ENCODE measurements at regions not wholly inside any gene's neighbourhood (a gene's known extent, or its start where the extent isn't known, plus 50 kb on each side); places are given as distances from the start of the nearest gene placed in this dataset.

GRCh38 chr9:13596383-13596970 is 317.0 kb upstream of the MPDZ start:
- DNase-seq (ENCODE audit: low read depth in 2 of 2) = no peak

- no peak for DNase-seq (ENCODE audit: low read depth in 2 of 2)
Measured at GRCh38 chr9:13590996-13591395, 311.5 kb upstream of the MPDZ start.

GRCh38 chr9:13589034-13589737 is 309.7 kb upstream of the MPDZ start:
- no peak for DNase-seq (ENCODE audit: low read depth in 2 of 2)

GRCh38 chr9:13588151-13589033 is 308.9 kb upstream of the MPDZ start:
- no peak for DNase-seq (ENCODE audit: low read depth in 2 of 2)

GRCh38 chr9:13587571-13587970 is 308.1 kb upstream of the MPDZ start:
- no peak for DNase-seq (ENCODE audit: low read depth in 2 of 2)

- no peak for DNase-seq (ENCODE audit: low read depth in 2 of 2)
Measured at GRCh38 chr9:13586587-13587374, 307.3 kb upstream of the MPDZ start.

- DNase-seq (ENCODE audit: low read depth in 2 of 2) = no peak
Measured at GRCh38 chr9:13580760-13581159, 301.3 kb upstream of the MPDZ start.

GRCh38 chr9:13580131-13580530 is 300.6 kb upstream of the MPDZ start:
- DNase-seq (ENCODE audit: low read depth in 2 of 2) = no peak

- DNase-seq (ENCODE audit: low read depth in 2 of 2) = no peak
Measured at GRCh38 chr9:13576101-13576500, 296.6 kb upstream of the MPDZ start.

GRCh38 chr9:13575558-13575957 is 296.1 kb upstream of the MPDZ start:
- no peak for DNase-seq (ENCODE audit: low read depth in 2 of 2)

GRCh38 chr9:13570068-13570974 is 290.8 kb upstream of the MPDZ start:
- no peak for DNase-seq (ENCODE audit: low read depth in 2 of 2)

- no peak for DNase-seq (ENCODE audit: low read depth in 2 of 2)
Measured at GRCh38 chr9:13569602-13570067, 290.1 kb upstream of the MPDZ start.

GRCh38 chr9:13568841-13569601 is 289.5 kb upstream of the MPDZ start:
- no peak for DNase-seq (ENCODE audit: low read depth in 2 of 2)

- no peak for DNase-seq (ENCODE audit: low read depth in 2 of 2)
Measured at GRCh38 chr9:13568405-13568804, 288.9 kb upstream of the MPDZ start.

GRCh38 chr9:13567833-13568232 is 288.3 kb upstream of the MPDZ start:
- no peak for DNase-seq (ENCODE audit: low read depth in 2 of 2)

- DNase-seq (ENCODE audit: low read depth in 2 of 2) = no peak
Measured at GRCh38 chr9:13557746-13558145, 278.3 kb upstream of the MPDZ start.

GRCh38 chr9:13556656-13557055 is 277.2 kb upstream of the MPDZ start:
- no peak for DNase-seq (ENCODE audit: low read depth in 2 of 2)

- no peak for DNase-seq (ENCODE audit: low read depth in 2 of 2)
Measured at GRCh38 chr9:13555989-13556500, 276.6 kb upstream of the MPDZ start.

- DNase-seq (ENCODE audit: low read depth in 2 of 2) = no peak
Measured at GRCh38 chr9:13555516-13555915, 276.0 kb upstream of the MPDZ start.

GRCh38 chr9:13554626-13555025 is 275.1 kb upstream of the MPDZ start:
- no peak for DNase-seq (ENCODE audit: low read depth in 2 of 2)

Measured in stimulated activated CD4-positive, alpha-beta T cell treated with anti-CD3 and anti-CD28 coated beads, Interleukin-4, amount 100 ng/mL, for 48 hours (primary cell).